Right atrium auricular region (tissue), 2 donors: ENCODE measurements at regions not wholly inside any gene's neighbourhood (a gene's known extent, or its start where the extent isn't known, plus 50 kb on each side); places are given as distances from the start of the nearest gene placed in this dataset.

Source experiments
- DNase-seq: peaks from one replicate; pipeline ENCODE4 v3.0.0-alpha.2; 2019; ENCODE audit warnings: low spot score
- H3K27ac ChIP-seq, 2 donors: fragments of 200-600 bp; sonication (generic); 1 replicate in 1 of 2; 2 replicates in 1 of 2; pipeline ENCODE4 v1.5.1; 2016 to 2019
- H3K27me3 ChIP-seq, 2 donors: fragments of 200-600 bp; sonication (generic); one replicate each; pipeline versions ENCODE4 v1.5.1 to v1.6.0; 2017 to 2019
- H3K36me3 ChIP-seq: fragments of 200-600 bp; sonication (generic); one replicate; pipeline ENCODE4 v1.5.1; 2016
- H3K4me1 ChIP-seq, 2 donors: fragments of 200-600 bp; sonication (generic); one replicate each; pipeline versions ENCODE4 v1.5.1 to v1.6.0; 2017 to 2019
- H3K4me3 ChIP-seq, 2 donors: fragments of 200-600 bp; sonication (generic); 1 replicate in 1 of 2; 2 replicates in 1 of 2; pipeline ENCODE4 v1.5.1; 2017 to 2019; ENCODE audit warnings: mild to moderate bottlenecking in 1 of 2, moderate library complexity in 1 of 2
- H3K9me3 ChIP-seq, 2 donors: fragments of 200-600 bp; sonication (generic); one replicate each; pipeline ENCODE4 v1.5.1; 2019
- CTCF ChIP-seq, 2 donors: fragments of 200-600 bp; sonication (generic); IDR thresholded peaks; one replicate each; pipeline ENCODE4 v1.5.1; 2019; ENCODE audit warnings: antibody characterized with exemption in 2 of 2

- no peaks in the 10 kb centered on the region for H3K4me1 ChIP-seq
- H3K27me3 ChIP-seq = no peaks in the 10 kb centered on the region
- peaks cover 0 to 24% of the 10 kb centered on the region in 2 donors for H3K9me3 ChIP-seq
- no peak for DNase-seq
- TF ChIP-seq CTCF (IDR thresholded peaks at IDR 0.05) = no peak
- H3K36me3 ChIP-seq = no peaks in the 10 kb centered on the region
- H3K4me3 ChIP-seq = no peak overlapping the region
- H3K27ac ChIP-seq = no peak overlapping the region
These were observed 116.6 kb downstream of the CPZ start for GRCh38 chr4:8709050-8709728.

- Histone ChIP-seq H3K4me1 (no peaks in the 10 kb centered on the region), H3K4me3 (no peak overlapping the region), H3K36me3 (no peaks in the 10 kb centered on the region), H3K27me3 (no peaks in the 10 kb centered on the region), H3K9me3 (peaks cover 0 to 17% of the 10 kb centered on the region in 2 donors), H3K27ac (no peak overlapping the region)
- DNase-seq = no peak
- no peak for TF ChIP-seq CTCF (IDR thresholded peaks at IDR 0.05)
These were observed 115.9 kb downstream of the CPZ start for GRCh38 chr4:8708401-8709021.

- Histone ChIP-seq H3K4me1 (no peaks in the 10 kb centered on the region), H3K4me3 (no peak overlapping the region), H3K36me3 (no peaks in the 10 kb centered on the region), H3K27ac (no peak overlapping the region), H3K27me3 (no peaks in the 10 kb centered on the region), H3K9me3 (peaks cover 0 to 4% of the 10 kb centered on the region in 2 donors)
- no peak for DNase-seq
- TF ChIP-seq CTCF (IDR thresholded peaks at IDR 0.05) = no peak
These were observed 114.6 kb downstream of the CPZ start for GRCh38 chr4:8707045-8707781.

- no peak for DNase-seq
- no peaks in the 10 kb centered on the region for H3K27me3 ChIP-seq
These were observed 113.9 kb downstream of the CPZ start for GRCh38 chr4:8706216-8707044.

More at GRCh38 chr4:8706216-8707044, 113.9 kb downstream of the CPZ start:
- TF ChIP-seq CTCF (IDR thresholded peaks at IDR 0.05) = no peak
- no peaks in the 10 kb centered on the region for H3K4me1 ChIP-seq
- H3K9me3 ChIP-seq = no peaks in the 10 kb centered on the region
- H3K4me3 ChIP-seq = no peak overlapping the region
- H3K27ac ChIP-seq = no peak overlapping the region
- no peaks in the 10 kb centered on the region for H3K36me3 ChIP-seq
